ENCODE measurements at regions not wholly inside any gene's neighbourhood (a gene's known extent, or its start where the extent isn't known, plus 50 kb on each side); places are given as distances from the start of the nearest gene placed in this dataset.

DNA sequence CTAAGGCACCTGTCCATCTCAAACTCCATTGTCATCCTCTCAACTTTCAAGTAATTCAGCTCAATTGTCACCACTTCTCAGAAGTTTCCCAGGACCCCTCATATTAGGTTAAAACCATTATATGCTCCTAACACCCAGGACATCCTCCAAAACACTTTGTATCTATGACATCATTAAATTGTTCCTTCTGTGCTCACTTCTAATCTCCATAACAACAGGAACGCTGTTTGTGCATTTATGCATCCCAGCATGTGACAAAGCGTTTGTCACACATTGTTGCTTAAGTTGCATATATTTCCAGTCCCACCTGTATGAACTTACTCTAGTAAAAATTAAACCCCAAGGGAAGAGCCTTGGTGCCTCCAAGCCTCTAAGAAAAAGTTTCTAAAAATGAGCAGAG is 133.9 kb downstream of the TBX5 start:
- TF ChIP-seq, protein P1, sequence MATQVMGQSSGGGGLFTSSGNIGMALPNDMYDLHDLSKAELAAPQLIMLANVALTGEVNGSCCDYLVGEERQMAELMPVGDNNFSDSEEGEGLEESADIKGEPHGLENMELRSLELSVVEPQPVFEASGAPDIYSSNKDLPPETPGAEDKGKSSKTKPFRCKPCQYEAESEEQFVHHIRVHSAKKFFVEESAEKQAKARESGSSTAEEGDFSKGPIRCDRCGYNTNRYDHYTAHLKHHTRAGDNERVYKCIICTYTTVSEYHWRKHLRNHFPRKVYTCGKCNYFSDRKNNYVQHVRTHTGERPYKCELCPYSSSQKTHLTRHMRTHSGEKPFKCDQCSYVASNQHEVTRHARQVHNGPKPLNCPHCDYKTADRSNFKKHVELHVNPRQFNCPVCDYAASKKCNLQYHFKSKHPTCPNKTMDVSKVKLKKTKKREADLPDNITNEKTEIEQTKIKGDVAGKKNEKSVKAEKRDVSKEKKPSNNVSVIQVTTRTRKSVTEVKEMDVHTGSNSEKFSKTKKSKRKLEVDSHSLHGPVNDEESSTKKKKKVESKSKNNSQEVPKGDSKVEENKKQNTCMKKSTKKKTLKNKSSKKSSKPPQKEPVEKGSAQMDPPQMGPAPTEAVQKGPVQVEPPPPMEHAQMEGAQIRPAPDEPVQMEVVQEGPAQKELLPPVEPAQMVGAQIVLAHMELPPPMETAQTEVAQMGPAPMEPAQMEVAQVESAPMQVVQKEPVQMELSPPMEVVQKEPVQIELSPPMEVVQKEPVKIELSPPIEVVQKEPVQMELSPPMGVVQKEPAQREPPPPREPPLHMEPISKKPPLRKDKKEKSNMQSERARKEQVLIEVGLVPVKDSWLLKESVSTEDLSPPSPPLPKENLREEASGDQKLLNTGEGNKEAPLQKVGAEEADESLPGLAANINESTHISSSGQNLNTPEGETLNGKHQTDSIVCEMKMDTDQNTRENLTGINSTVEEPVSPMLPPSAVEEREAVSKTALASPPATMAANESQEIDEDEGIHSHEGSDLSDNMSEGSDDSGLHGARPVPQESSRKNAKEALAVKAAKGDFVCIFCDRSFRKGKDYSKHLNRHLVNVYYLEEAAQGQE (IDR thresholded peaks at IDR 0.05; ENCODE audit: insufficient read depth in 1 of 2, low read depth in 2 of 2, low read length in 2 of 2): no peak
- no peak for TF ChIP-seq POLR2AphosphoS5 (IDR thresholded peaks at IDR 0.05; ENCODE audit: low read depth, low read length)
- no peak for TF ChIP-seq SIN3A (IDR thresholded peaks at IDR 0.05; ENCODE audit: borderline replicate concordance, insufficient read depth, low read length)
- no peak for TF ChIP-seq TAF1 (IDR thresholded peaks at IDR 0.05; ENCODE audit: borderline replicate concordance, insufficient read depth, low read length)
- TF ChIP-seq FOXP2 (optimal IDR thresholded peaks at IDR 0.05; ENCODE audit: borderline replicate concordance, extremely low read depth, extremely low read length, insufficient read depth): no peak

DNA sequence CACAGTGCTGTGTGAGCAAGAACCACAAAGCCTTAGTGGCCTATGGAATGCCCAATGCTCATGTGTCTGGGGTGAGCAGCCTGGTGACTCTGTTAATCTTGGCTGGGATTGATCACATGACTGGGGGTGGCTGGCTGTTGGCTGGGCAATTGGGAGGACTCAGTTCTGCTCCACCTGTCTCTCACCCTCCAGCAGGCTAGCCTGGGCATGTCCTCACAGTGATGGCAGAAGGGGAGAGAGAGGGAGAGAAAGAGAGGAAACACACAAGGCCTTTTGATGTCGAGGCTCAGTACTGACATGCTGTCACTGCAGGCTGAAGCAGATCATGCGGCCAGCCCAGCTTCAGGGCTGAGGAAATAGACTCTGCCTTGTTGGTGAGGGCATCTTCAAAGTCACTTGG is 136.8 kb downstream of the TBX5 start:
- no peak for TF ChIP-seq SIN3A (IDR thresholded peaks at IDR 0.05; ENCODE audit: borderline replicate concordance, insufficient read depth, low read length)
- TF ChIP-seq, protein P1 (IDR thresholded peaks at IDR 0.05; ENCODE audit: insufficient read depth in 1 of 2, low read depth in 2 of 2, low read length in 2 of 2): no peak
- TF ChIP-seq FOXP2 (optimal IDR thresholded peaks at IDR 0.05; ENCODE audit: borderline replicate concordance, extremely low read depth, extremely low read length, insufficient read depth): no peak
- no peak for TF ChIP-seq POLR2AphosphoS5 (IDR thresholded peaks at IDR 0.05; ENCODE audit: low read depth, low read length)
- no peak for TF ChIP-seq TAF1 (IDR thresholded peaks at IDR 0.05; ENCODE audit: borderline replicate concordance, insufficient read depth, low read length)

DNA sequence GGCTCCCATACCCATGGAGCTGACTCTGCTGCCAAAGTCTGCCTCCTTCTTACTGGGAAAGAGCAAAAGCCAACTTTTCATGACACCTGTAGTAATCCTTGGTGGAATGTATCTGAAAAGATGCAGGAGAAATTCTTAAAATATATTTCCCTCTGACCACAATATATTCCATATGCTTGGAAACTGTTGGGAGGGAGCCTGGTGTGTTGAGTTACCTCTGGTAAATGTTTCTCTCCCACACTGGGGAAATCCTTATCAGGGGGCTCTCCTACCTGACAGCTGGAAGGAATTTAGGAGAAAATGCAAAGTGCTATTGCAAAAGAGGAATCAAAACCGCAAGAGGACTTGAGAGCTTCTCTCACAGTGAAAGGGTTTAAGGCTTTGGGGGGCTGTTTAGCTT is 139.4 kb downstream of the TBX5 start:
- no peak for TF ChIP-seq TAF1 (IDR thresholded peaks at IDR 0.05; ENCODE audit: borderline replicate concordance, insufficient read depth, low read length)
- TF ChIP-seq, protein P1 (IDR thresholded peaks at IDR 0.05; ENCODE audit: insufficient read depth in 1 of 2, low read depth in 2 of 2, low read length in 2 of 2): no peak
- TF ChIP-seq SIN3A (IDR thresholded peaks at IDR 0.05; ENCODE audit: borderline replicate concordance, insufficient read depth, low read length): no peak
- TF ChIP-seq FOXP2 (optimal IDR thresholded peaks at IDR 0.05; ENCODE audit: borderline replicate concordance, extremely low read depth, extremely low read length, insufficient read depth): no peak
- TF ChIP-seq POLR2AphosphoS5 (IDR thresholded peaks at IDR 0.05; ENCODE audit: low read depth, low read length): no peak

DNA sequence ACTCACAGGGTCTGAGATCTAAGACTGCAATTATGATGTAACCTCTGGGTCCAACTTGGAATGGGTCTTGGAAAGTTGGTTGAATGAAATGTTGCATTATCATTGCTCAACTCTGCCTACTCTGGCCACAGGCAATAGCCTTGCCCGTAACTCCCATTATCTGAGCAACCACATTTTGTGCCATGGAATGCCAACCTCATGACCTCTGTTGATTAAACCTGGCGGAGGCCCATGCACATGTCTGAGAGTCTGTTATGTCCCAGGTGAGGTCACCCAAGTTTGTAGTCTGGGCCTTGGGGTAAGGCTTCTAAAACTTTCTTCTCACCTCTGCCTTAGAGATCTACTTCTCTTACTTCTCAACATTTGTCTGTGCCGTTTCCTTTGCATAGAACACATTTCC is 140.9 kb downstream of the TBX5 start:
- TF ChIP-seq, protein P1 (IDR thresholded peaks at IDR 0.05; ENCODE audit: insufficient read depth in 1 of 2, low read depth in 2 of 2, low read length in 2 of 2): no peak
- TF ChIP-seq SIN3A (IDR thresholded peaks at IDR 0.05; ENCODE audit: borderline replicate concordance, insufficient read depth, low read length) (no peak), TAF1 (IDR thresholded peaks at IDR 0.05; ENCODE audit: borderline replicate concordance, insufficient read depth, low read length) (no peak), POLR2AphosphoS5 (IDR thresholded peaks at IDR 0.05; ENCODE audit: low read depth, low read length) (no peak), FOXP2 (optimal IDR thresholded peaks at IDR 0.05; ENCODE audit: borderline replicate concordance, extremely low read depth, extremely low read length, insufficient read depth) (no peak)
